ENCODE measurements at regions not wholly inside any gene's neighbourhood (a gene's known extent, or its start where the extent isn't known, plus 50 kb on each side); places are given as distances from the start of the nearest gene placed in this dataset.

DNA sequence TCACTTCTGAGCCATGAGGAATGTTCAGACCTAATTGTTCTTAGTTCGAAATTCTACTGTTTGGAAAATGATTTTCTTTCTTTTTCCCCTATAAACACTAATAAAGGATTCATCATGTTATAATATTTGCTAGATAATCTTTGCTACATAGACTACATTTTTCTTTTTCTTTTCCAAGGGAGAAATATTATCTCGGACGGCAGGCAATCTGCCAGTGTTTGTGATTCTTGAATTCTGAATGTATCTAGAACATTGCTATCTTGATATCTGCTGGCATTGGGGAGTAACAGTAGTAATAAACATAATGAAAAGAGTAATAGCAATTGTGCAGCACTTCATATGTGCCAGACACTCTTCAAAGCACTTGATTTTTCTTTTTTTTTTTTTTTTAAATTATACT is 107.7 kb upstream of the ZNF32 start:
- TF ChIP-seq, protein P1, sequence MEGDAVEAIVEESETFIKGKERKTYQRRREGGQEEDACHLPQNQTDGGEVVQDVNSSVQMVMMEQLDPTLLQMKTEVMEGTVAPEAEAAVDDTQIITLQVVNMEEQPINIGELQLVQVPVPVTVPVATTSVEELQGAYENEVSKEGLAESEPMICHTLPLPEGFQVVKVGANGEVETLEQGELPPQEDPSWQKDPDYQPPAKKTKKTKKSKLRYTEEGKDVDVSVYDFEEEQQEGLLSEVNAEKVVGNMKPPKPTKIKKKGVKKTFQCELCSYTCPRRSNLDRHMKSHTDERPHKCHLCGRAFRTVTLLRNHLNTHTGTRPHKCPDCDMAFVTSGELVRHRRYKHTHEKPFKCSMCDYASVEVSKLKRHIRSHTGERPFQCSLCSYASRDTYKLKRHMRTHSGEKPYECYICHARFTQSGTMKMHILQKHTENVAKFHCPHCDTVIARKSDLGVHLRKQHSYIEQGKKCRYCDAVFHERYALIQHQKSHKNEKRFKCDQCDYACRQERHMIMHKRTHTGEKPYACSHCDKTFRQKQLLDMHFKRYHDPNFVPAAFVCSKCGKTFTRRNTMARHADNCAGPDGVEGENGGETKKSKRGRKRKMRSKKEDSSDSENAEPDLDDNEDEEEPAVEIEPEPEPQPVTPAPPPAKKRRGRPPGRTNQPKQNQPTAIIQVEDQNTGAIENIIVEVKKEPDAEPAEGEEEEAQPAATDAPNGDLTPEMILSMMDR (conservative IDR thresholded peaks at IDR 0.05): no peak
- TF ChIP-seq ZFX (IDR thresholded peaks at IDR 0.05): no peak
